ENCODE measurements at regions not wholly inside any gene's neighbourhood (a gene's known extent, or its start where the extent isn't known, plus 50 kb on each side); places are given as distances from the start of the nearest gene placed in this dataset.

DNA sequence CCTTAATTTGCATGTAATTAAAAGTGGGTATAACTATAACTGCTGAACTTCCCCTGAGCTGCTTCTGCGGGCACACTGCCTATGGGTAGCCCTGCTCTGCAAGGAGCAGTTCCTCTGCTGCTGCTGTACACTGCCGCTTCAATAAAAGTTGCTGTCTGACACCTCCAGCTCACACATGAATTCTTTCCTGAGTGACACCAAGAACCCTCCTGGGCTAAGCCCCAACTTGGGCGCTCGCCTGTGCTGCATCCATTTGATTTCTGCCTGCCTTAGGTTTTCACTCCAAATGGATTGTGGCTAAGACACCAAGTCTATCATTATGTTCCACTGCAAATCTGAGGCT is 215.7 kb downstream of the ANAPC1 start:
- H3K4me1 ChIP-seq, result no peaks in the 10 kb centered on the region
- intact Hi-C loops (cut with DNase I), result no loop called here
- no peaks in the 10 kb centered on the region for H3K27me3 ChIP-seq
- no peak overlapping the region for H3K4me3 ChIP-seq
- TF ChIP-seq EP300 (IDR thresholded peaks at IDR 0.05), result no peak
- no peak for TF ChIP-seq POLR2AphosphoS5 (IDR thresholded peaks at IDR 0.05)
- TF ChIP-seq CTCF (IDR thresholded peaks at IDR 0.05), result no peak
- no peak for TF ChIP-seq POLR2A (IDR thresholded peaks at IDR 0.05)
- H3K9me3 ChIP-seq, result no peaks in the 10 kb centered on the region
- H3K36me3 ChIP-seq, result no peaks in the 10 kb centered on the region
- no peak for DNase-seq
- no peak overlapping the region for H3K27ac ChIP-seq
- 97 to 98% methylated on average over 4 of the region's 4 CpGs for WGBS, 2 donors

- no peaks in the 10 kb centered on the region for H3K4me1 ChIP-seq
- DNase-seq, result no peak
- no peaks in the 10 kb centered on the region for H3K27me3 ChIP-seq
- intact Hi-C loops (cut with DNase I), result no loop called here
- H3K36me3 ChIP-seq, result no peaks in the 10 kb centered on the region
- TF ChIP-seq EP300 (IDR thresholded peaks at IDR 0.05) (no peak), POLR2AphosphoS5 (IDR thresholded peaks at IDR 0.05) (no peak), POLR2A (IDR thresholded peaks at IDR 0.05) (no peak), CTCF (IDR thresholded peaks at IDR 0.05) (no peak)
- no peaks in the 10 kb centered on the region for H3K9me3 ChIP-seq
- H3K4me3 ChIP-seq, result no peak overlapping the region
- WGBS, 2 donors, result 91 to 93% methylated on average over 5 of the region's 5 CpGs
- H3K27ac ChIP-seq, result no peak overlapping the region
These were observed 215.3 kb downstream of the ANAPC1 start for GRCh38 chr2:111668741-111669140.

DNA sequence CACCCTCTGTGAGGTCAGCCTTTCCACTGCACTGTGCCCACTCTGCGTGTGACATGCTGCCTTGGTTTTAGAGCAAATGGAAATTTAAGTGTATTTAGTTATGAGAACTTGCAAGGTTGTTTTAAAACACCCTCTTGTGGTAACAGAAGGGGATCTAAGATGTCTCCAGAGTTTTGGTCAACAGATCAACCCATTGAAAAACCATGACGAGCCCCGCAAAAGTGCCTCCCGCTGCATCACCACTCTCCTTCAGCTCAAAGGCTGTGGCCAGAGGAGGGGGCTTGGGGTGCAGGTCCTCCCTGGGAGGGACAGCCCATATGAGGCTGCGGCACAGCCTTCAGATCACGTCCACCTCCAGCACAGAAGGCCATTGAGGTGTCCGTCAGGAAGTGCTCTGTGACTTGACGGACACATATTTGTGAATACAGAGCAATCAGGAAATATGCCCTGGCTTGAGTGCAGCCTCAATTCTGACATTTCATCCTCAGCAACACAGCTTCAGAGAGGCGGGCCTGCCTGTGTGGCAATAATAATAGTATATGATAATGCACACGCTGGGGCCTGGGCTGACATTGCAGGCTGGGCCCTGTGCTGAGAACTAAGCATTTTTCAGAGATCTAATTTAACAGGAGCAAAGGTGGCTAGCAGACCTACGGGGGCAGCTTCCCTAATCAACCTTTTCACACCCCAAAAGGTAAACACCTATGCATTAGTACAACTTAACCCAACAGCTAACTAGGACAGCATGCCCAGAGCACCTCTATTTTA is 213.9 kb downstream of the ANAPC1 start:
- Histone ChIP-seq H3K36me3 (no peaks in the 10 kb centered on the region), H3K9me3 (no peaks in the 10 kb centered on the region), H3K27ac (no peak overlapping the region), H3K4me1 (no peaks in the 10 kb centered on the region), H3K27me3 (no peaks in the 10 kb centered on the region), H3K4me3 (no peak overlapping the region)
- intact Hi-C loops (cut with DNase I), result no loop called here
- TF ChIP-seq POLR2A (IDR thresholded peaks at IDR 0.05), result no peak
- TF ChIP-seq CTCF (IDR thresholded peaks at IDR 0.05), result no peak
- TF ChIP-seq EP300 (IDR thresholded peaks at IDR 0.05), result no peak
- TF ChIP-seq POLR2AphosphoS5 (IDR thresholded peaks at IDR 0.05), result no peak
- WGBS, 2 donors, result 89 to 93% methylated on average over 11 of the region's 11 CpGs
- no peak for DNase-seq

GRCh38 chr2:111670776-111671175 is 213.2 kb downstream of the ANAPC1 start:
- no peaks in the 10 kb centered on the region for H3K4me1 ChIP-seq
- no peak overlapping the region for H3K27ac ChIP-seq
- no peaks in the 10 kb centered on the region for H3K27me3 ChIP-seq
- TF ChIP-seq CTCF (IDR thresholded peaks at IDR 0.05), result no peak
- no peak for TF ChIP-seq POLR2AphosphoS5 (IDR thresholded peaks at IDR 0.05)
- TF ChIP-seq EP300 (IDR thresholded peaks at IDR 0.05), result no peak
- TF ChIP-seq POLR2A (IDR thresholded peaks at IDR 0.05), result no peak
- intact Hi-C loops (cut with DNase I), result no loop called here
- H3K9me3 ChIP-seq, result no peaks in the 10 kb centered on the region
- 81 to 92% methylated on average over 6 of the region's 6 CpGs for WGBS, 2 donors
- no peak overlapping the region for H3K4me3 ChIP-seq
- H3K36me3 ChIP-seq, result no peaks in the 10 kb centered on the region
- no peak for DNase-seq

Measured in sigmoid colon (tissue), 6 donors.